Kidney (tissue), 13 donors: ENCODE measurements at regions not wholly inside any gene's neighbourhood (a gene's known extent, or its start where the extent isn't known, plus 50 kb on each side); places are given as distances from the start of the nearest gene placed in this dataset.

Experiments used
- DNase-seq, 5 donors: peaks; one replicate each; pipeline ENCODE4 v3.0.0-alpha.2; 2013 to 2020
- FAIRE-seq: peaks from 2 replicates; lab custom pipeline; 2012; peaks lifted over from hg19 to GRCh38; lab: Jason Lieb, UNC
- H3K27ac ChIP-seq, 2 donors: one replicate each; pipeline ENCODE4 v1.7.0; 2013; ENCODE audit warnings: low read depth in 2 of 2, low read length in 2 of 2, inconsistent platforms in 1 of 2
- H3K27me3 ChIP-seq: one replicate; pipeline ENCODE4 v1.7.1; 2013; ENCODE audit warnings: low read length, inconsistent platforms; ENCODE audit not compliant: control insufficient read depth, insufficient read depth
- H3K36me3 ChIP-seq, 3 donors: one replicate each; pipeline versions ENCODE4 v1.7.0 to v1.7.1; 2013; ENCODE audit warnings: low read length in 3 of 3, control low read depth in 1 of 3, inconsistent platforms in 1 of 3; ENCODE audit not compliant: insufficient read depth in 3 of 3, control insufficient read depth in 2 of 3
- H3K4me1 ChIP-seq, 3 donors: one replicate each; pipeline versions ENCODE4 v1.7.0 to v1.7.1; 2013; ENCODE audit warnings: low read length in 3 of 3, inconsistent platforms in 1 of 3, low read depth in 1 of 3; ENCODE audit not compliant: control insufficient read depth in 2 of 3, insufficient read depth in 2 of 3
- H3K4me3 ChIP-seq, 3 donors: one replicate each; pipeline versions ENCODE4 v1.7.0 to v1.8.1; 2013; ENCODE audit warnings: low read length in 3 of 3, control low read depth in 1 of 3, inconsistent platforms in 1 of 3
- H3K9ac ChIP-seq, 3 donors: one replicate each; pipeline versions ENCODE4 v1.7.0 to v1.7.1; 2013; ENCODE audit warnings: low read length in 3 of 3, control low read depth in 1 of 3, inconsistent platforms in 1 of 3
- H3K9me3 ChIP-seq, 3 donors: one replicate each; pipeline versions ENCODE4 v1.7.0 to v1.7.1; 2013; ENCODE audit warnings: low read length in 3 of 3, control low read depth in 1 of 3, inconsistent platforms in 1 of 3; ENCODE audit not compliant: control insufficient read depth in 2 of 3, insufficient read depth in 1 of 3
- CTCF ChIP-seq: IDR thresholded peaks from 3 replicates; pipeline ENCODE4 v1.5.1; 2012; ENCODE audit warnings: mild to moderate bottlenecking, moderate library complexity, borderline replicate concordance; ENCODE audit not compliant: insufficient read depth; ENCODE audit errors: extremely low read depth
- intact Hi-C: fragments of 100-400 bp; cut with DNase I; formaldehyde crosslinking; loops from one replicate; pipeline ENCODE4 v1.11.1; 2022
- donor health status: control.
- donor health status: control.
- donor health status: control.
- donor health status: control.
- donor health status: control.
- donor health status: DM: yes; HTN: yes; CAD: no.
- donor health status: Normal renal cell carcinoma (clear cell type).

DNA sequence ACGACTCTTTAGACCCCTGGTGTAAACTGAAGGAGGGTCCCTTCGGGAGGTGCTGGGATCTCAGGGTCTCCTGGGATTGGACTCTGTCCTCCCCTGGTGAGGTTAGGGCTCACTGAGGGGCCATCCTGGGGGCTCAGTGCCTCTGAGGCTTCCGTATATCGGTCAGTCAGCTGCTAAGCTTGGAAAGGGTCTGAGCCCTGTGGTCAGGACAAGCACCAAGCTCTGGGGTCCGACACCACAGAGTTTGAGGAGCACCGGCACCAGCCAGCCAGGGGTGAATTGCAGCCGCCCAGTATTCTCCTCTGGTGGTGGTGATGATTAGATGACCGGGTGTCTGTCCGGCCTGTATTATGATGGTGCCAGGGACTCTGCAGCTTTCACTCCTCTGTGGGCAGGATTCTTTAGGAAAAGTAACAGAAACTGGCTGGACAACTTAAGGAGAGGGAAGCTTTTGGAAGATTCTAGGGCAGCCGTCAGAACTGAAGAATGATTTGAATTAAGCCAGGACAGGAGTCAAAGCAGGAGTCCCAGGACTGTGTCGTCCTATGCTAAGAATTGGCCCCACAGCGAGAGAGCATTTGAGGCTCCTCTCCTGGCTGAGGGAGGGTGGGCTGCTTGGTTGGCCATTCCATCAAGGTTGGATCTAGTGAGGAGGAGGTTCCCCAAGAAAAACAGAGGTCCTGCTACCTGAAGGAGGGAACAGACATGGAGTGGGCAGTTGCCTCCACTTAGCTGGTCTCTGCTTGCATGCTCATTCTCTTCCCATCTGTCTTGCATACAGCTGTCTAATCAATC, 158.6 kb upstream of the HS6ST1 start:
- no peak for FAIRE-seq
- H3K4me3 ChIP-seq, result no peak overlapping the region
- H3K4me1 ChIP-seq, result peaks cover 0 to 8% (median 6%) of the 10 kb centered on the region in 3 donors
- H3K27ac ChIP-seq, result no peak overlapping the region
- H3K9me3 ChIP-seq, result no peaks in the 10 kb centered on the region
- H3K27me3 ChIP-seq, result no peaks in the 10 kb centered on the region
- intact Hi-C loops, result no loop called here
- DNase-seq, result no peak
- no peak for TF ChIP-seq CTCF
- H3K36me3 ChIP-seq, result no peaks in the 10 kb centered on the region
- no peak overlapping the region for H3K9ac ChIP-seq

DNA sequence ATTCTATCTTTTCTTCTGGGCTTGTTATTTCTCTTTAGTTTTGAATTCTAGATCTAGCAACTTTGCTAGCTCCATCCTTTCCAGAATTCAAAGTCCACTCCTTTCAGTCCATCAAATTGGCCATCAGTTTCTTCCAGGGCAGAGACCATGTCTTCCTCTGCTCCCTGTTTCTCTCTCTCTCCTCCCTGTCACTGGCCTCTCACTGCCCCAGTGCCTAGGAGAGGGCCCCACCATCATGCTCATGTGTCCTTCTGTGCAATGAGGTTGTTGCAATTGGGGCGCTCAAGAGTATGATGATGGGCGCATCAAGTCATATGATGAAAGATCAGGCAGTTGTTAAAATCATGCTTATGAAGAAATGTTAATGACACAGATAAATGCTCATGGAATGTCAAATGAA, 159.2 kb upstream of the HS6ST1 start:
- Histone ChIP-seq H3K9me3 (no peaks in the 10 kb centered on the region), H3K9ac (no peak overlapping the region), H3K27ac (no peak overlapping the region), H3K4me1 (peaks cover 0 to 8% (median 6%) of the 10 kb centered on the region in 3 donors), H3K4me3 (no peak overlapping the region), H3K27me3 (no peaks in the 10 kb centered on the region), H3K36me3 (no peaks in the 10 kb centered on the region)
- FAIRE-seq (no peak), DNase-seq (no peak)
- no peak for TF ChIP-seq CTCF
- intact Hi-C loops, result no loop called here

- Histone ChIP-seq H3K4me3 (no peak overlapping the region), H3K27ac (no peak overlapping the region), H3K27me3 (no peaks in the 10 kb centered on the region), H3K9ac (no peak overlapping the region), H3K9me3 (no peaks in the 10 kb centered on the region), H3K4me1 (peaks cover 0 to 9% (median 0%) of the 10 kb centered on the region in 3 donors), H3K36me3 (no peaks in the 10 kb centered on the region)
- TF ChIP-seq CTCF, result no peak
- no peak for DNase-seq
- FAIRE-seq, result no peak
- intact Hi-C loops, result no loop called here
Measured at GRCh38 chr2:128485761-128486639, 167.3 kb upstream of the HS6ST1 start.
